ENCODE measurements at regions not wholly inside any gene's neighbourhood (a gene's known extent, or its start where the extent isn't known, plus 50 kb on each side); places are given as distances from the start of the nearest gene placed in this dataset.
A peak's percentile ranks its signal among the peaks of the same experiment; 100 is the strongest.

DNA sequence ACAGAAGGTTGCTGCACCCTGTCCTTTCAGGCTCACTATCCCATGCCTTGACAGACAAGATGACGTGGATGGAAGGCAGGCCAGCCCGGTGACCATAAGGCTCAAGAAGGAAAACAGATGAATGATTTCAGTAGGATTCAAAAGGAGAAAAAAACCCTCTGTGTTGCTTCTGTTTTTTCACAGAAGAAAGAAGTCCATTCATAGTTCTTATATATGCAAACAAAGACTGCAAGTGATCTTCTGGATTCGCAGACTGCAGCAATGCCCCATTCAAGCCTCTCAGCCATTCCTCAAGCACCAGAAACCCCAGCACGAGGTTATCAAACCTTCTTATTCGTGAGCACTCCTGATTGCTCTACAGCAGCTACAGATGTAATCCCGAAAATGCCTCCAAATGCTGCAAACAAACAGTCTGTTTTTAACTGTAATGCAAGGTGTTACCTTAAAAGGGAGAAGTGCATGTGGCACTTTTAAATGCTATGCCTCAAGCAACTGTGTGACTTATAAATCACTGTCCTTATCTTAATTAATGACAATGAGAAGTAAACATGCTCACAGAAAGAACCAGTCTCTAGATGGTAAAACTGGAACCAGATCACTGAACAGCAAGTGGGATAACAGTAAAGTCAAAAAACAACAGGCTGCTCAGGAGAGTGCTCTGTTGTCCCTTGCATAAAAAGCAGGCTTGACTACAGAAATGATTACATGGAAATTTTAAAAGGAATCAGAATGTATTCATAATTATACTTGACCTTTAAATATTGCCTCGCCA lies 173.9 kb downstream of the HHIPL2 start:
- no peaks in the 10 kb centered on the region for H3K36me3 Mint-ChIP-seq (ENCODE audit: insufficient read depth in 2 of 2)
- H3K4me1 Mint-ChIP-seq (ENCODE audit: low read depth) = no peaks in the 10 kb centered on the region
- H3K27me3 Mint-ChIP-seq (ENCODE audit: low read depth) = no peaks in the 10 kb centered on the region
- no peak for DNase-seq
- no peak for ATAC-seq (replicated peaks in 1 of 2)
- no peak overlapping the region for H3K4me3 Mint-ChIP-seq
- H3K9me3 Mint-ChIP-seq = no peaks in the 10 kb centered on the region
- no peak overlapping the region for H3K27ac Mint-ChIP-seq

DNA sequence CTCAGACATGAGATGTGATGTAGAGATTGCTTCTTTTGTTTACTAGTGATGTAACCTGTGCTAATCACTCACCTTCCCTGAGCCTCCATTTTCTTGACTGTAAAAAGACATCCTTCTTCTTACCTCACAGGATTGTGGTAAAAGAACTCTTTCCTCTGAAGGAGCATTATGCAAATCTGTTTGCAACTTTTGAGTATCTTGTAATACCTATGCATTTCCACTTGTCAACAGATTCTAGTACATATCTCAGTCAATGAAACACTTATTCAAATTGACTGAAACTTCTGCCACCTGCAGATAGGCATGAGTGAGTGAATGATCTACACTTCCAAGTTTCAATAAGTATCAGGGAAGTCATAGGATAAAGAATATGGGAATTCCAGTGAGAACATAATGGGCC lies 174.7 kb downstream of the HHIPL2 start:
- H3K4me3 Mint-ChIP-seq = no peak overlapping the region
- DNase-seq = no peak
- no peaks in the 10 kb centered on the region for H3K27me3 Mint-ChIP-seq (ENCODE audit: low read depth)
- H3K27ac Mint-ChIP-seq = no peak overlapping the region
- ATAC-seq (replicated peaks in 1 of 2) = peak in 1 of 2 donors; percentile 28
- H3K9me3 Mint-ChIP-seq = no peaks in the 10 kb centered on the region
- H3K4me1 Mint-ChIP-seq (ENCODE audit: low read depth) = no peaks in the 10 kb centered on the region
- no peaks in the 10 kb centered on the region for H3K36me3 Mint-ChIP-seq (ENCODE audit: insufficient read depth in 2 of 2)

DNA sequence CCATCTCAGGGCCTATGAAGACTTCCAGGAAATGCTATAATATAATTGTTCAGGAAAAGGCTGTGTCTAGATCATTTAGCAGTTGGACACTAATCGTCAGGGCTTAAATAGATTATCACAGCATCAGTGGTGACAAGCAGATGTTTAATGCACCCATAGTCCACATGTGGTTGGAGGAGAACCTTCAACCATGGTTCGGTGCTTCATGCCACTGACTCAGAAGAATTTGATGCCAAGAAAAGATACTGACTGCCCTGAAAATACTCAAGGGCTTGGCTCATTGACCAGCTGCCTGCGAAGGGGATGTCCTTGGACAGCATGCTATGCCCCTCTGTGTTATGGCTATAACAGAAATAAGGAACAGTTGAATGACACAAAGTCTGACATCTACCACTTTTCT lies 175.7 kb downstream of the HHIPL2 start:
- DNase-seq = no peak
- Mint-ChIP-seq H3K9me3 (no peaks in the 10 kb centered on the region), H3K27ac (no peak overlapping the region), H3K27me3 (ENCODE audit: low read depth) (no peaks in the 10 kb centered on the region), H3K36me3 (ENCODE audit: insufficient read depth in 2 of 2) (no peaks in the 10 kb centered on the region), H3K4me3 (no peak overlapping the region), H3K4me1 (ENCODE audit: low read depth) (no peaks in the 10 kb centered on the region)
- ATAC-seq (replicated peaks in 1 of 2) = no peak

DNA sequence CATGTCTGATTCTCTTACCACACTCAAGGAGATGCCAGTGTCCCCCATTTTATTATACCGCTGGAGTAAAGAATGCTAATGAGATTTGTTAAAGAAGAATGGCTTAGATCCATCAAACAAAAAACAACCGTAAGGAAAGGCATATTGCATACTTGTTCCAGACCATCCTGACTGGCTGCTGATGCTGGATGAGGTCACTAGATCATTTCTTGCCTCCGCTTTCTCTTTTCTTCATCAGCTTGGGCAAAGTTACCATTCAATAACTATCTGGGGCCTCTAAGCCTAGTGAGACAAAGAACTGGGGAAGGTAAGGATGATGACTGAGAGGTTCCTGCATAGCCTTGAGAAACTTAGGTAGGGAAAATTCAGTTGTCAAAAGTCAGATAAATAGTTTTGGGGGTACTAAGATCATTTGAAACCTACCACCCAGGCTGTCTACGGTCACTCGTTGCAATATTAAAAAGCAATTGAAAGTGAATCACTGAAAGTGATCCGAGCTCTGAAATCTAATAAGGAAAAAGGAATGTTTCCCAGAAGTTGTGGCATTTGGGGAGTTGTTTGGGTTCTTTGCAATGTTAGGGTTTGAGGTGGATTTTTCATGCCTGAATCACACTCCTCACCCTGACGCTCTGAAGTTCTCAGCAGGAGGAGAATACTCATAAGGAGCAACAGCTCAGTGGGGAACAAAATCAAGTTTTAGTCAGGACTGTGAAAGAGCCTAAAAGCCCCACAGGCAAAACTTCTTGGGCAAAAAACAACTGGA lies 176.8 kb downstream of the HHIPL2 start:
- DNase-seq = no peak
- Mint-ChIP-seq H3K27ac (no peak overlapping the region), H3K27me3 (ENCODE audit: low read depth) (no peaks in the 10 kb centered on the region), H3K9me3 (no peaks in the 10 kb centered on the region), H3K4me1 (ENCODE audit: low read depth) (no peaks in the 10 kb centered on the region), H3K36me3 (ENCODE audit: insufficient read depth in 2 of 2) (no peaks in the 10 kb centered on the region), H3K4me3 (no peak overlapping the region)
- ATAC-seq (replicated peaks in 1 of 2) = no peak

DNA sequence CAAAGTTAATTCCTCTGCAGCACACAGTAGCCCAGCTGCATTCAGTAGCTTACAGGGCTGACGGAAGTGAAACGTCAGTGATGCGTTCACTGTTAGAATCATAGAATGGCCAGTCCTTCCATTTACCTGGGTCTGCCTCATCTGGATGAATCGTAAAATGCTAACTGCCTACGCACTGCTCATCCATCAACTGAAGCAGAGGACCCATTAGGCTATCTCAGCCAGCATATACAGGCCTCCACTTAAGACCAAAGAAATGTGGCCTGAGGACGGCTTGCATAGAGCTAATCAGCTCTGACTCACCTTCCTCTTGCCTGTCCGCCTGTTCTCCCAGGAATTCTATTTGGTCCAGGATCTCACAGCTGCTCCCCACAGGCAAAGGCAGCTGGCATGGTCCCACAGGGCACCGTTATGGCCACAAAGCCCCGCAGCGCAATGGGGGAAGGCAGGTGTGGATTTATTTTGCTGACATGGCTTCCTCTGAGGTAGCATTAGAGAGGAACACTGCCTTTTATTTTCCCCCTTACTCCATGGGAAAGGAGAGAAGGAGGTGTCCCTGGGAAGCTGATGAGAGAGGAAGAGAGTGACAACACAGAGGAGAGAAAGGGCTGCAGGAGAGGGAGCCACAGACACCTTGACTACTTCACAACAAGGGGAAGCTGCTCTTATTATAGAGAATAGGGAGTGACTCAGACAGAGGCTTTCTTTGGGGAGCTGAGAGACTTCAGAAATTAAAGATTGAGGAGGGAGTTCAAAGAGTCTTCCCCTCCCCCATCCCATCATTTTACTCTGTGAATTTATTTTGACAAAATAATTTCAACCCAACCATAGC lies 177.6 kb downstream of the HHIPL2 start:
- DNase-seq (no peak), ATAC-seq (replicated peaks in 1 of 2) (no peak)
- no peaks in the 10 kb centered on the region for H3K36me3 Mint-ChIP-seq (ENCODE audit: insufficient read depth in 2 of 2)
- H3K4me1 Mint-ChIP-seq (ENCODE audit: low read depth) = no peaks in the 10 kb centered on the region
- H3K27ac Mint-ChIP-seq = no peak overlapping the region
- H3K9me3 Mint-ChIP-seq = no peaks in the 10 kb centered on the region
- H3K4me3 Mint-ChIP-seq = no peak overlapping the region
- H3K27me3 Mint-ChIP-seq (ENCODE audit: low read depth) = no peaks in the 10 kb centered on the region

DNA sequence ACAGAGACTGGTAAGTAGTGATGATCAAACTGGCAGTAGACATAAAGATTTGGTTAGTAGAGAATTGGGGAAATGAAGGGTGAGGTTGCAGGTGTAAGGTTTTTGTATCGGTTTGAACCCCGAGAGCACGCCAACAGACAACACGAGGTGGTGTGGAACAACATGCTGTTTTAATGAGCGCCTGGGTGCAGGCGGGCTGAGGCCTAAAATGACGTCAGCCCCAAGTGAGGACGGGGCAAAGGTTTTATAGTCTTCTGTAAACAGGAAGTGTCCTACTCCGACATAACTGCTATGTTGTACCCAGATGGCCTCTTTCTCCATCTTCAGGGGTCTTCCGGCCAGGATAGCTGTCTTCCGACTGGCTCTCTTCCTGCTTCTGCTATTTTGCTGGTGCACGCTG lies 178.8 kb downstream of the HHIPL2 start:
- H3K4me1 Mint-ChIP-seq (ENCODE audit: low read depth) = no peaks in the 10 kb centered on the region
- no peaks in the 10 kb centered on the region for H3K27me3 Mint-ChIP-seq (ENCODE audit: low read depth)
- no peak overlapping the region for H3K4me3 Mint-ChIP-seq

DNA sequence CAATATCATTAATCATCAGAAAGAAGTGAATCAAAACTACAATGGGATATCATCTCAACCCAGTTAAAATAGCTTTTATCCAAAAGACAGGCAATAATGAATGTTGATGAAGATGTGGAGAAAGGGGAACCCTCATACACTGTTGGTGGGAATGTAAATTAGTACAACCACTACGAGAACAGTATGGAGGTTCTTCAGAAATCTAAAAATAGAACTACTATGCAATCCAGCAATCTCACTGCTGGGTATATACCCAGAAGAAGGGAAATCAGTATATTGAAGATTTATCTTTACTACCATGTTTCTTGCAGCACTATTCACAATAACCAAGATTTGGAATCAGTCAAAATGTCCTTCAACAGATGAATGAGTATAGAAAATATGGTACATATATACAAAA lies 189.8 kb downstream of the HHIPL2 start:
- Mint-ChIP-seq H3K4me3 (no peak overlapping the region), H3K9me3 (peaks cover 3 to 9% of the 10 kb centered on the region in 2 donors), H3K36me3 (ENCODE audit: insufficient read depth in 2 of 2) (peaks cover 4 to 5% of the 10 kb centered on the region in 2 donors), H3K27me3 (ENCODE audit: low read depth) (no peaks in the 10 kb centered on the region), H3K27ac (no peak overlapping the region), H3K4me1 (ENCODE audit: low read depth) (no peaks in the 10 kb centered on the region)
- no peak for DNase-seq
- no peak for ATAC-seq (replicated peaks in 1 of 2)

More for the DNA sequence above, 178.8 kb downstream of the HHIPL2 start:
- no peaks in the 10 kb centered on the region for H3K9me3 Mint-ChIP-seq
- no peaks in the 10 kb centered on the region for H3K36me3 Mint-ChIP-seq (ENCODE audit: insufficient read depth in 2 of 2)
- no peak for ATAC-seq (replicated peaks in 1 of 2)
- H3K27ac Mint-ChIP-seq = no peak overlapping the region
- DNase-seq = no peak

DNA sequence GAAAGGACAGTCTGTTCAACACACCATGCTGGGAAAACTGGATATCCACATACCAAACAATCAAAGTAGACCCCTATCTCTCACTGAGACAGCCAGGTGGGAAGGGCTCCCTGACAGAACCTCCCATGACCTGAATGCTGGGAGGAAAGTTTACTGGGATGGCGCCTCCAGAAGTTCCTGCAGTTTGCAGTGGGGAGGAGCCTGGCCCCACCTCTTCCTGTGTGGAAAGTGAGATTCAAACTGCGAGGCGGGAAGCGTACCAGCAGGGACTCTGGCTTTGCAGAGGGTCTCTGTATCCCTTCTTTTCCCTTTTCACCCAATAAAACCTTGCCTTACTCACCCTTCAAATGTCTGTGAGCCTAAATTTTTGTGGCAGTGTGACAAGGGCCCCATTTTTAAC lies 190.7 kb downstream of the HHIPL2 start:
- Mint-ChIP-seq H3K36me3 (ENCODE audit: insufficient read depth in 2 of 2) (peaks cover 4 to 5% of the 10 kb centered on the region in 2 donors), H3K4me1 (ENCODE audit: low read depth) (no peaks in the 10 kb centered on the region), H3K27ac (no peak overlapping the region), H3K27me3 (ENCODE audit: low read depth) (no peaks in the 10 kb centered on the region), H3K4me3 (no peak overlapping the region), H3K9me3 (peaks cover 3 to 10% of the 10 kb centered on the region in 2 donors)
- DNase-seq (no peak), ATAC-seq (replicated peaks in 1 of 2) (no peak)

DNA sequence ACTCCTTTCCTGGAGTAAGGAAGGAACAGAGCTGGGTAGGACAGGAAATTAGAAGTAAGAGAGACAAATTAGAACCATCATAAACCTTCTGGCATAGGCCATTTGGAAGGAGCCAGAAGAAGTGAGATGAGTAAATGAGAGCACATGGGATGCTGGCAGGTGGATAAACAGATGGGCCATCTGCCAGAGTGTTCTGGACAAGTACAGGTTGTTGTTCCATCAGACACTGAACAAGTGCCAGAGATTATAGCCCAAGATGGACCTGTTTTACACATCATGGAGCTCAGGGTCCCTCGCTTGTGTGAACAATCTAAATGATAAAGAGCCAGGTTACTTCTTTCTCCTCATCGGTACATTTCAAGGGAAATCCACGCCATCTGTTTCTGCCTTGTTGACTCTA lies 200.3 kb downstream of the HHIPL2 start:
- no peaks in the 10 kb centered on the region for H3K4me1 Mint-ChIP-seq (ENCODE audit: low read depth)
- H3K27ac Mint-ChIP-seq = no peak overlapping the region
- ATAC-seq (replicated peaks in 1 of 2) (no peak), DNase-seq (no peak)
- H3K9me3 Mint-ChIP-seq = peaks cover 3 to 4% of the 10 kb centered on the region in 2 donors
- no peaks in the 10 kb centered on the region for H3K27me3 Mint-ChIP-seq (ENCODE audit: low read depth)
- peaks cover 1 to 2% of the 10 kb centered on the region in 2 donors for H3K36me3 Mint-ChIP-seq (ENCODE audit: insufficient read depth in 2 of 2)
- H3K4me3 Mint-ChIP-seq = no peak overlapping the region

DNA sequence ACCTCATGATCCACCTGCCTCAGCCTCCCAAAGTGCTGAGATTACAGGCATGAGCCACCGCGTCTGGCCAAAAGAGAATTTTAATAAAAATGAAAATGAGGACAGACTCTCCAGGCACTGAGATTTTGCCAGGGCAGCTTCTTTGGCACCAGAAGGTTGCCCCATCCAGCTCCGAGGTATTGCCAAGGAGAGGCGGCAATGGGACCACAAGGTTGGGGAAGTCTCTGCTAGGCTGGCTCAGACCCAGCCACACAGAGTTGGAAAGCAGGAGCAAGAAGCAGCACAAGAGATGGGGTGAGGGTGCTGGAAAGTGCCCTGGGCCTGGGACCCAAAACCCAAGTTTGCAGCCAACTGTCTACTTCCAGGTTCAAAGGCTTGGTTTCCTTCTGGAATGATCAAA lies 200.9 kb downstream of the HHIPL2 start:
- peaks cover 1 to 2% of the 10 kb centered on the region in 2 donors for H3K36me3 Mint-ChIP-seq (ENCODE audit: insufficient read depth in 2 of 2)
- no peaks in the 10 kb centered on the region for H3K27me3 Mint-ChIP-seq (ENCODE audit: low read depth)
- H3K27ac Mint-ChIP-seq = no peak overlapping the region
- DNase-seq = no peak
- peaks cover 3 to 4% of the 10 kb centered on the region in 2 donors for H3K9me3 Mint-ChIP-seq
- H3K4me3 Mint-ChIP-seq = no peak overlapping the region
- no peak for ATAC-seq (replicated peaks in 1 of 2)
- no peaks in the 10 kb centered on the region for H3K4me1 Mint-ChIP-seq (ENCODE audit: low read depth)

DNA sequence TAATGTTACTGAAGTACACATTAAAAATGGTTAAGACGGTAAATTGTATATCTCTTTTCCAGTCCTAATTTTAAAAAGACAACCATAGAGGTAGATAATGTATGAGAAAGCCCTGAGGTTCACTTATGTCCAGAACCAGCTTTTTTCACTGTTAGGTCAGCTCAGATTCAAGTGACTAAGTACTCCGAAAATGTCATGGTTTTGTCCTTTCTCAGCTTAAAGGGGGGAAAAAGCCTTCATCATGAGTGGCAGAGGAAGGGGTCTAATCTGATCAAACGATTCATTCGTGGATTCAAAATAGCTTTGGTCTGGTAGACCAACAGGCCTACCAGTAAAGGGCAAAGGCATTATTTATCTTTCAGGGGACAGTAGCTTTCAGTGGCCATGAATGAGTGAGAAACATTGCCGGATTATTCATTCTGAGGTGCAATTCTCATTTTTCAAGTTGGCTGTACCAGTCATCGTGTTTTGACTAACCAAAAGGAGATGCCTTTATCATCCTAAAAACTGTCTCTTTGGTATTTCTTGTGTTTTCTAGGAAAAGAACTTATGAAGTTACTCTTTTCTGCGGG lies 208.4 kb downstream of the HHIPL2 start:
- H3K4me3 Mint-ChIP-seq = no peak overlapping the region
- no peaks in the 10 kb centered on the region for H3K9me3 Mint-ChIP-seq
- DNase-seq (no peak), ATAC-seq (replicated peaks in 1 of 2) (peak; percentile 37 to 71)
- H3K36me3 Mint-ChIP-seq (ENCODE audit: insufficient read depth in 2 of 2) = no peaks in the 10 kb centered on the region
- no peak overlapping the region for H3K27ac Mint-ChIP-seq
- H3K4me1 Mint-ChIP-seq (ENCODE audit: low read depth) = no peaks in the 10 kb centered on the region
- no peaks in the 10 kb centered on the region for H3K27me3 Mint-ChIP-seq (ENCODE audit: low read depth)

DNA sequence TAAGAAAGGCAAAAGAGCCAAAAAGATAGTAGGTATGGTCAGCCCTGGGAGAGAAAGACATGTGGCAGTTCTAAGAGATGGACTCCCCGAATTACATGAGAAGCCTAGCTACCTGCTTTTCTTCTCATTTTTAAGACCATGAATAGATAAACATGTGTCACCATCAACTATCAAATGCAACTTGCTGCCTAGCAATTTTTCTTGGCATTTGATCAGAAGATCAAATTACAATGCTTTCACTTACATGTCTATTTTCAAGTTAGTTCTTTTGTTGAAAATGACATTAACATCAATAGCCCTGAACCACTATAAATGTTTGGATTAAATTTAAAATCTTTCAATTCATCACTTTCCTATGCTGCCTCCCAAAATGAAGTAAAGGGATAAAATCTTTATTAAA lies 212.3 kb downstream of the HHIPL2 start:
- Mint-ChIP-seq H3K4me3 (no peak overlapping the region), H3K4me1 (ENCODE audit: low read depth) (no peaks in the 10 kb centered on the region), H3K27ac (no peak overlapping the region), H3K9me3 (no peaks in the 10 kb centered on the region), H3K36me3 (ENCODE audit: insufficient read depth in 2 of 2) (no peaks in the 10 kb centered on the region), H3K27me3 (ENCODE audit: low read depth) (no peaks in the 10 kb centered on the region)
- DNase-seq (no peak), ATAC-seq (replicated peaks in 1 of 2) (no peak)

Data from activated T-cell treated with anti-CD3 and anti-CD28 coated beads, Interleukin-2, amount 50 U/mL, for 72 hours (primary cell).